ENCODE measurements at regions not wholly inside any gene's neighbourhood (a gene's known extent, or its start where the extent isn't known, plus 50 kb on each side); places are given as distances from the start of the nearest gene placed in this dataset.
"Not testable (repeated sequence)": the region's sequence is repeated elsewhere in the genome, so short reads cannot be mapped to it uniquely, and the experiment has no call there.

DNA sequence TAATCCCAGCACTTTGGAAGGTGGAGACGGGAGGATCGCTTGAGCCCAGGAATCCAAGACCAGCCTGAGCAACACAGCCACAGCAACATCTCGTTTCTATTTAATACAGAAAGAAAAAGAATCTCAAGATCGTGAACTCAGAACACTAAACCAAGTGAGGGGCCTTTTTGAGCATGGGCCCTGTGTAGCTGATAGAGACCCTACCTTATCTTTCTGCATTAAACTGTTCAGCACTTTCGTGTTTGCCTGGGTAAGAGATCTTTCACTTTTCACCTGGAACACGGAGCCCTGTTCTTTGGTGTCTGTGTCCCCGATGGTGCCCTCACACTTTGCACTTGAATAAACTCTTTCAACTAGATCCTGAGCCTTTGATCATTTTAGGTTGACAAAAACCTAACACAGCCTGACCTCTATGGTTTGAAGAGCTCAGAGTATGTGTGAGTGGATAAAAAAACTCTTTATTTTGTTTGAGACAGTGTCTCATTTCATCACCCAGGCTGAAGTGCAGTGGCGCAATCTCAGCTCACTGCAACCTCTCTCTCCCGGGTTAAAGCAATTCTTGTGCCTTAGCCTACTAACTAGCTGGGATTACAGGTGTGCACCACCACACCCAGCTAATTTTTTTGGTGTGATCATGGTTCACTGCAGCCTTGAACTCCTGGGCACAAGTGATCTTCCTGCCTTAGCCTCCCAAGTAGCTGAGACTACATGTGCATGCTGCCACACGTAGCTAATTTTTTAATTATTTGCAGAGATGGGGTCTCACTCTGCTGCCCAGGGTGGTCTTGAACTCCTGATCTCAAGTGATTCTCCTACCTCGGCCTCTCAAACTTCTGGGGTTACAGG, 83.8 kb upstream of the GRIN2A start:
- H3K4me1 ChIP-seq, result no peaks in the 10 kb centered on the region
- TF ChIP-seq CTCF (IDR thresholded peaks at IDR 0.05), result no peak
- intact Hi-C loops (cut with DNase I), result no loop called here
- H3K27ac ChIP-seq, result no peak overlapping the region
- no peaks in the 10 kb centered on the region for H3K9me3 ChIP-seq
- no peak overlapping the region for H3K9ac ChIP-seq (ENCODE audit: low read depth in 2 of 2, low read length in 2 of 2)
- DNase-seq, result no peak
- H3K36me3 ChIP-seq, result no peaks in the 10 kb centered on the region
- H3K4me3 ChIP-seq, result no peak overlapping the region
- no peaks in the 10 kb centered on the region for H3K27me3 ChIP-seq

- no peaks in the 10 kb centered on the region for H3K27me3 ChIP-seq
- no peak overlapping the region for H3K4me3 ChIP-seq
Measured at GRCh38 chr16:10266809-10267208, 84.6 kb upstream of the GRIN2A start.

GRCh38 chr16:10269632-10270031, 87.4 kb upstream of the GRIN2A start:
- H3K27me3 ChIP-seq, result no peaks in the 10 kb centered on the region
- H3K4me3 ChIP-seq, result no peak overlapping the region
- no peak for TF ChIP-seq CTCF (IDR thresholded peaks at IDR 0.05)
- H3K4me1 ChIP-seq, result no peaks in the 10 kb centered on the region
- no peak overlapping the region for H3K27ac ChIP-seq
- no peak overlapping the region for H3K9ac ChIP-seq (ENCODE audit: low read depth in 2 of 2, low read length in 2 of 2)
- no peak for DNase-seq
- intact Hi-C loops (cut with DNase I), result no loop called here
- no peaks in the 10 kb centered on the region for H3K9me3 ChIP-seq
- no peaks in the 10 kb centered on the region for H3K36me3 ChIP-seq

More at GRCh38 chr16:10266809-10267208, 84.6 kb upstream of the GRIN2A start:
- Histone ChIP-seq H3K4me1 (no peaks in the 10 kb centered on the region), H3K27ac (no peak overlapping the region), H3K9ac (ENCODE audit: low read depth in 2 of 2, low read length in 2 of 2) (no peak overlapping the region), H3K9me3 (no peaks in the 10 kb centered on the region), H3K36me3 (no peaks in the 10 kb centered on the region)
- intact Hi-C loops (cut with DNase I), result no loop called here
- TF ChIP-seq CTCF (IDR thresholded peaks at IDR 0.05), result no peak
- DNase-seq, result no peak

DNA sequence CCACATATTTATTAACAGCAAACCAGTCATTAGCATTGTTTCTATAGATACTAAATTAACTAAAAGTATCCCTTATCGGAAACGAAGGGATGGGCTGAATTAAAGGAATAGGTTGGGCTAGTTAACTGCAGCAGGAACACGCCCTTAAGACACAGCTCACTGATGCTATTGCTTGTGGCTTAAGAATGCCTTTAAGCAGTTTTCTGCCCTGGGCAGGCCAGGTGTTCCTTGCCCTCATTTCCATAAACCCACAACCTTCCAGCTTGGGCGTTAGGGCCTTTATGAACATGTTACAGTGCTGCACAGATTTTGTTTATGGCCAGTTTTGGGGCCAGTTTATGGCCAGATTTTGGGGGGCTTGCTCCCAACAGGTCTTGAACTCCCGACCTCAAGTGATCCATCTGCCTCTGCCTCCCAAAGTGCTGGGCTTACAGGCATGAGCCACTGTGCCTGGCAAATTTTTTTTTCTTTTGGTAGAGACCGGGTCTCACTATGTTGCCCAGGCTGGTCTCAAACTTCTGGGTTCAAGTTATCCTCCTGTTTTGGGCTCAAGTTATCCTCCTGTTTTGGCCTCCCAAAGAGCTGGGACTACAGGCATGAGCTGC, 90.1 kb upstream of the GRIN2A start:
- H3K27me3 ChIP-seq; H3K27ac ChIP-seq; H3K4me1 ChIP-seq; H3K9me3 ChIP-seq; H3K9ac ChIP-seq (ENCODE audit: low read depth in 2 of 2, low read length in 2 of 2); DNase-seq; H3K36me3 ChIP-seq; H3K4me3 ChIP-seq; intact Hi-C loops (cut with DNase I): not testable (repeated sequence)

GRCh38 chr16:10275214-10275996, 93.2 kb upstream of the GRIN2A start:
- H3K27me3 ChIP-seq; H3K27ac ChIP-seq; H3K9me3 ChIP-seq; H3K4me1 ChIP-seq; DNase-seq; H3K36me3 ChIP-seq; H3K4me3 ChIP-seq; intact Hi-C loops (cut with DNase I); H3K9ac ChIP-seq (ENCODE audit: low read depth in 2 of 2, low read length in 2 of 2): not testable (repeated sequence)

DNA sequence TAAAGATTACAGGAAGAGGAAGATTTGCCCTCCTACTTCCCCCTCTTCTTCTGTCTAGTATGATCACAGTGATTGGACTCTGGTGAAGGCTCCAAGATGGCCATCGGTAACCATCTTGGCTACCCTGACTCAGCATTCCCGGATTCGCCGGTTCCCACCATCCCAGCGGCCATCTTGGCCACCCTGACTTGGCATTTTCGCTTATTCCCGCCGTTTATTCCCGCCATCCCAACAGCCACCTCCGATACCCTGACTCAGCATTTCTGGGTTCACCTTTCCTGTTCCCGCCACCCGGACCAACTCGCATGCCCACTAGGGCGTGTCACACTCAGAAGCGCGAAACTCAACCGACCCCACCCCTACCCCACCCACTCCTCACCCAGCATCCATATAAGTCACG, 95.4 kb upstream of the GRIN2A start:
- intact Hi-C loops (cut with DNase I), result no loop called here
- Histone ChIP-seq H3K27me3 (no peaks in the 10 kb centered on the region), H3K4me3 (no peak overlapping the region), H3K9ac (ENCODE audit: low read depth in 2 of 2, low read length in 2 of 2) (no peak overlapping the region), H3K36me3 (no peaks in the 10 kb centered on the region), H3K4me1 (no peaks in the 10 kb centered on the region), H3K27ac (no peak overlapping the region), H3K9me3 (no peaks in the 10 kb centered on the region)
- TF ChIP-seq CTCF (IDR thresholded peaks at IDR 0.05), result no peak
- no peak for DNase-seq
